Left forelimb (tissue), 1 donor: ENCODE measurements at regions not wholly inside any gene's neighbourhood (a gene's known extent, or its start where the extent isn't known, plus 50 kb on each side); places are given as distances from the start of the nearest gene placed in this dataset.
"Not testable (repeated sequence)": the region's sequence is repeated elsewhere in the genome, so short reads cannot be mapped to it uniquely, and the experiment has no call there.

Experiments used
- DNase-seq: peaks from one replicate; pipeline ENCODE4 v3.0.0-alpha.2; 2018; ENCODE audit warnings: low spot score

GRCh38 chr3:162641317-162641716, 1144.7 kb downstream of the OTOL1 start:
- DNase-seq = no peak

DNA sequence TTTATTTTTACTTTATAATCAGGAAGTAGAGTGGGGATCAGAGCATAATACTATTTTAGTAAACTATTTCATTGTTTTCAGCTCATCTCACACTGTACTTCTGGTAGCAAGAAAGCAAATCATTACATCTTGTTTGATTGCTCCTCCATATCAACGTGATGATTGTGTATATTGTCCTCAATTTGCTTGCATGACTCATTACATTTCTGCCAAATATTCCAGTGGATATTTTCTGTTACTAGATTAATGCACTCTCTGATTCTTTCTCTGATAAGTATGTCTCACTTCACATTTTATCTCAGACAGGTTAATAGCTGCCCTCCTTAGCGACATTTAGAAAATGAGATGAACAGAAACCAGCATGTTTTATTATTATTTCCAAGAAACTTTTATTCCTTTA, 1145.3 kb downstream of the OTOL1 start:
- DNase-seq = no peak

DNA sequence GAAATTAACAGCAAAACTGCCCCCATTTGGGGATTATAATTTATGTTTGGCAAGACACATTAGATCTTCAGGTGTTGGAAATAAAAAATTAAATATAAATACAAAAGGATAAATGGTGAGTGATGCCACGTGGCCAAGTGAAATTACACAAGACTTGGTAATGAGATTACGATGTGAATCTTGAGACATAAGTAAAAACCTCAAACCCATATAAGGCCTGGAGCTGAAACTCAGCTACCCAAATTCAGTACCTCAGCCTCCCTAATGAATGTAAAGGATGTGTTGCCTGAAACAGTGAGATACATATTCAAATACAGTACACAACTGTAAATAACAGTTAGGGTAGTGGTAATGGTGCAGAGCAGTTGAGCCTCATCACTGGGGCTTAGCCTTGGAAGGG, 1146.6 kb downstream of the OTOL1 start:
- DNase-seq = no peak

- DNase-seq = no peak
These were observed 1150.7 kb downstream of the OTOL1 start for GRCh38 chr3:162647321-162647720.

DNA sequence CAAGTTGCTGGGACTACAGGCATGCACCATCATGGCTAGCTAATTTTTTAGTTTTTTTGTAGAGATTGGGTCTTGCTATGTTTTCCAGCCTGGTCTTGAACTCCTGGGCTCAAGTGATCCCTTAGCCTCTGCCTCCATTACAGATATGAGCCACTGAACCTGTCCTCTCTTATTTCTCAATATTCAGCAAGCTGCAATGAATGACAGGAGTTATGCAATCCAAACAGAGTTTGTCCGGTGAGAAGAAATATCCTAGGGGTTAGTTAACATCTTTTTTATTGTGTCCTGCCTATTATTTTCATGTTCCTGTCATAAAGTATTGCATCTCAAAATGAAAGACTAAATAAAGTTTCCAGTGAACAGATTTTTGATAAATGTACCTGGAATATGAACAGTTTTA, 1161.4 kb downstream of the OTOL1 start:
- no peak for DNase-seq

GRCh38 chr3:162665684-162666391, 1169.2 kb downstream of the OTOL1 start:
- no peak for DNase-seq

- no peak for DNase-seq
These were observed 1170.2 kb downstream of the OTOL1 start for GRCh38 chr3:162666835-162667234.

- DNase-seq = no peak
These were observed 1173.6 kb downstream of the OTOL1 start for GRCh38 chr3:162670181-162670580.

DNA sequence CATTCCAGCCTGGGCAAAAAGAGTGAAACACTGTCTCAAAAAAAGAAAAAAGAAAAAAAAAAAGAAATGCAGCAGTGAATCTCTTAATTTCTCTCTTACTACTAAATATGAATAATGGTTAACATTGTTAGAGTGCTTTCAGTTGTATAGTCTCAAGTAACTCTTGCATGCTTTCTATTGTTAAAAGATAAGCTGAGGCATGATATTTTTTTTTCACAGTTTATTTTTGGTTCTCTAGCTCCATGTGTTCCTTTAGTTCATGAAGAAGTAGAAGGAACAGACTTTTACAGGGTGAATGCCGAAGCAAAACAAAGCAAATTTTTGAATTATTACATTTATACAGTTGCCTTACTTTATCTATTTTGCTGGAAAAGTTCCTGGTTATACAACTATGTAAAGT, 1180.9 kb downstream of the OTOL1 start:
- no peak for DNase-seq

DNA sequence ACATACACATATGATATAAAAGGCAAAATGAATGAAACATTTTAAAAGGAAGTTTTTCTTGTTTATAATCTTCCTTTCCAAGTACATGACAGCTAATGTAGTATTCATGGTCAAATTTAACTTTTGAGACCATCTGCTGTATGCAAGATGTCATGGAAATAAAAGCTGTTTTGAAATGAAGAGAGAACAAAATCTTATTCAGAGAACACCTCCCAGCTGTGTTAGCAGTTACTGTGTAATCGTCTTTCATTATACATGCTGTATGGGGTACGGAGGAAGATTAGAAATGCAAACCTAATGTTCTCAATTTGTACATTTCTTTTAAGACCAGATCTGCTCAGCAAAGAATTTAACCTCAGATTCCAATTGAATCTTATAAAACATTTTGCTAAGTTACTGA, 1182.3 kb downstream of the OTOL1 start:
- DNase-seq = no peak

DNA sequence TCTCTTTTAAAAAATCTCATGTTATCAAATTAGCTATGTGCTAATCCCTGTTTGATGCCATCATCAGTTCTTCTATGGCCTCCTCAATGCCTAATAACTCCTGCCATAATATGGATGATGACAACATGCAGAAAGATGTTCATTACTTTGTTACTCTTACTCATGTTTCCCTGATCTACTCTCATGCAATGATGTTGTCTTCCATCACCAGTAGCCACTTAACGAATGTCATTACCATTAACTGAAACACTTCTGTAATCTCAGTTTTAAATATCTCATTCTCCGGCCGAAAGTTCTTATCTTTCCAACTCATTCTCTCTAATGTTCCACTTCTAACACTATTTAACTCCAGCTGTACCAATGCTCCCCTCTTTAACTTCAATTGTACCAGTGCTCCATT, 1187.7 kb downstream of the OTOL1 start:
- DNase-seq = no peak

DNA sequence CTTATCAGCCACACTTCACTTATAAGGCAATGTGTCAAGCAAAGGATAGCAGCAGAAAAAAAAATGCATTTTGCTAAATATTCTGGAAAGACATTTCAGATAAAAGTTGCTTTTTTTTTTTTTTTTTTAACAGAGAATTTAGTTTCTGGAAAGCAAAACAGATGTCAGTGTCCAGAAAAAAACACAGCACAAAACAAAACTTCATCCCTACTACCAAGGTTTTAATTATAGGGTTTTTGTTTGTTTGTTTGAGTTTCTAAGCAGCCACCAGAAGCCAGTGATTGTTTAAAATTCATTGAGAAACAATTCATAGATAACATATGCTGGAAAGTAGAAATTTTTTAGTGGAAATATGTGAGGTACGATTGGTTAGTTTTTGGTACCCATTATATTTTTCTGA, 1202.7 kb downstream of the OTOL1 start:
- no peak for DNase-seq

- no peak for DNase-seq
These were observed 1204.6 kb downstream of the OTOL1 start for GRCh38 chr3:162701211-162701610.

DNA sequence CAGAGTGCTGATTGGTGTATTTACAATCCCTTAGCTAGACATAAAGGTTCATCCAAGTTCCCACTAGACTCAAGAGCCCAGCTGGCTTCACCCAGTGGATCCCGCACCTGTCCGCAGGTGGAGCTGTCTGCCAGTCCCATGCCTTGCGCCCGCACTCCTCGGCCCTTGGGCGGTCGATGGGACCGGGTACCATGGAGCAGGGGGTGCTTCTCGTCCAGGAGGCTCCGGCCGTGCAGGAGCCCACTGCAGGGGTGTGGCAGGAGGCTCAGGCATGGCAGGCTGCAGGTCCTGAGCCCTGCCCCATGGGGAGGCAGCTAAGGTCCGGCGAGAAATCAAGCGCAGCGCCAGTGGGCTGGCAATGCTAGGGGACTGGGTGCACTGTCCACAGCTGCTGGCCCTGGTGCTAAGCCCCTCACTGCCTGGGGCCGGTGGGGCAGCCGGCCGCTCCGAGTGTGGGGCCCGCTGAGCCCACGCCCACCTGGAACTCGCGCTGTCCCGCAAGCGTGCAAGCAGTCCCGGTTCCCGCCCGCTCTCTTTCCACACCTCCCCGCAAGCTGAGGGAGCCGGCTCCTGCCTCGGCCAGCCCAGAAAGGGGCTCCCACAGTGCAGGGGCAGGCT, 1206.3 kb downstream of the OTOL1 start:
- no peak for DNase-seq

- DNase-seq = no peak
These were observed 1207.6 kb downstream of the OTOL1 start for GRCh38 chr3:162704238-162704637.

DNA sequence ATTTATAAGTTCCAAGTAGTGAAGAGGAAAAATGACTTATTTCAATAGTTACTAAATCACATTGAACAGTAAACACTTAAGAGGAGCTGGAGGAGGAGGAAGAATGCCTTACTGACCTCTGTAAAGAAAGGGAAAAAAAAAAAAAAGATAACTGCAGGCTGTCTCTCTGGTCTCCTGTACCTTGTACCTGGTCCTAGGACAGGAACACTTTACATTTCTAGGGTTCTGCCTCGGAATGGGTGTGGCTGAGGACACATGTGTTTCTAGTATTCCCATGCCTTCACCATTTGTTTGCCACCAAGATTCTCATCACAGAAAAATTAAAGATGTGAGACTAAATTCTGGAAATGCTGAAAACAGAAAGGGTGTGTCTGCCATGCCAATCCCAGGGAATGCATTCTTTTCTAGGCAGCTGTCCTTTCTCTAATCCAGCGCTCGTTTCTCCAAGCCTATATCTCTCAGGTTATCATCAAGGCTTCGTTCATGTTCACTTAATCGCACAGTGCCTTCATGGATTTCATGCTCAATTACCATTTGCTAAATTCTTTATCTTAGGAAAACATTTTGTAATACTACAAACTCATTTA, 1208.3 kb downstream of the OTOL1 start:
- no peak for DNase-seq

DNA sequence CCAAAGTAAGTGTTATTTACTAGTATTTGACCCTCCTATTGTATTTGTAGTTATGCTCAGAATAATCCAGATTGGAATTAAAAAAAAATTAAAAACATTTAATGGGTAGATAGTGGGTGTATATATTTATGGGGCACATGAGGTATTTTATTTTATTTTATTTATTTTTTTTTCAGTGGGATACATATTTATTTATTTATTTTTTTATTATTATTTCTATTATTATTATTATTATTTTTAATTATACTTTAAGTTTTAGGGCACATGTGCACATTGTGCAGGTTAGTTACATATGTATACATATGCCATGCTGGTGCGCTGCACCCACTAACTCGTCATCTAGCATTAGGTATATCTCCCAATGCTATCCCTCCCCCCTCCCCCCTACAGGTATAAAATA, 1211.8 kb downstream of the OTOL1 start:
- DNase-seq = not testable (repeated sequence)

DNA sequence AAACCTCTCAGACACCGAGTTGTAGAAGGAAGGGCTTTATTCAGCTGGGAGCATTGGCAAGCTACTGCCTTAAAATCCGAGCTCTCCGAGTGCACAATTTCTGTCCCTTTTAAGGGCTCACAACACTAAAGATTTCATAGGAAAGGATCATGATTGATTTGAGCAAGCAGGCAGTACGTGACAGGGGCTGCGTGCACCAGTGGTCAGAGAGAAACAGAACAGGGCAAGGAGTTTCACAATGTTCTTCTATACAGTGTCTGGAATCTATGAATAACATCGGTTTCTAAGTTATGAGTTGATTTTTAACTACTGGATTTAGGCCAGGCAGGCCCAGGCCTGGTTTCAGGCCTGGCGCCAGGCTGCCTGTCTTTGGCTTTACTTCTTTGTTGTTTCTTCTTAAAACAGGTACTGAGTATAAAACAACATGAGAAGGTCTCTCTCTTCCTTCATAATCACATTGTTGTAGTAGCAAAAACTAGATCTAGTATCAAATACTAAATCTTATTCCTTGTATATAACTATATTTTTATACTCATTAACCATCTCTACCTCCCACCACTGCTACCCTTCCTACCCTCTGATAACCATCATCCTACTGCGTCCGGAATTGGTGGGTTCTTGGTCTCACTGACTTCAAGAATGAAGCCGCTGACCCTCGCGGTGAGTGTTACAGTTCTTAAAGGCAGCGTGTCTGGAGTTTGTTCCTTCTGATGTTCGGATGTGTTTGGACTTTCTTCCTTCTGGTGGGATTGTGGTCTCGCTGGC, 1212.5 kb downstream of the OTOL1 start:
- not testable (repeated sequence) for DNase-seq

- DNase-seq = no peak
These were observed 1213.9 kb downstream of the OTOL1 start for GRCh38 chr3:162710332-162711112.

DNA sequence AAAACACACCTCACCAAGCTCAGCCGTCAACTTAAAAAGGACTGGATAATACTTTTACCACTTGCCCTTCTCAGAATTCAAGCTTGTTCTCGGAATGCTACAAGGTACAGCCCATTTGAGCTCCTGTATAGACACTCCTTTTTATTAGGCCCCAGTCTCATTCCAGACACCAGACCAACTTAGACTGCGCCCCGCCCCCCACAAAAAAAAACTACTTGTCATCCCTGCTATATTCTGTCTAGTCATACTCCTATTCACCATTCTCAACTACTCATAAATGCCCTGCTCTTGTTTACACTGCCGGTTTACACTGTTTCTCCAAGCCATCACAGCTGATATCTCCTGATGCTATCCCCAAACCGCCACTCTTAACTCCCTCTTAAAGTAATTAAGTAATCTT, 1220.5 kb downstream of the OTOL1 start:
- DNase-seq = not testable (repeated sequence)

GRCh38 chr3:162718697-162719096, 1222.1 kb downstream of the OTOL1 start:
- DNase-seq = no peak
